ENCODE measurements at regions not wholly inside any gene's neighbourhood (a gene's known extent, or its start where the extent isn't known, plus 50 kb on each side); places are given as distances from the start of the nearest gene placed in this dataset.

GRCh38 chr7:82549616-82550285 lies 106.2 kb upstream of the CACNA2D1 start:
- no peak overlapping the region for H3K4me3 ChIP-seq (ENCODE audit: low read length)
- TF ChIP-seq, protein P1, sequence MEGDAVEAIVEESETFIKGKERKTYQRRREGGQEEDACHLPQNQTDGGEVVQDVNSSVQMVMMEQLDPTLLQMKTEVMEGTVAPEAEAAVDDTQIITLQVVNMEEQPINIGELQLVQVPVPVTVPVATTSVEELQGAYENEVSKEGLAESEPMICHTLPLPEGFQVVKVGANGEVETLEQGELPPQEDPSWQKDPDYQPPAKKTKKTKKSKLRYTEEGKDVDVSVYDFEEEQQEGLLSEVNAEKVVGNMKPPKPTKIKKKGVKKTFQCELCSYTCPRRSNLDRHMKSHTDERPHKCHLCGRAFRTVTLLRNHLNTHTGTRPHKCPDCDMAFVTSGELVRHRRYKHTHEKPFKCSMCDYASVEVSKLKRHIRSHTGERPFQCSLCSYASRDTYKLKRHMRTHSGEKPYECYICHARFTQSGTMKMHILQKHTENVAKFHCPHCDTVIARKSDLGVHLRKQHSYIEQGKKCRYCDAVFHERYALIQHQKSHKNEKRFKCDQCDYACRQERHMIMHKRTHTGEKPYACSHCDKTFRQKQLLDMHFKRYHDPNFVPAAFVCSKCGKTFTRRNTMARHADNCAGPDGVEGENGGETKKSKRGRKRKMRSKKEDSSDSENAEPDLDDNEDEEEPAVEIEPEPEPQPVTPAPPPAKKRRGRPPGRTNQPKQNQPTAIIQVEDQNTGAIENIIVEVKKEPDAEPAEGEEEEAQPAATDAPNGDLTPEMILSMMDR (IDR thresholded peaks at IDR 0.05; ENCODE audit: insufficient read depth, low read depth, low read length, missing control alignments) = no peak
- no peak for DNase-seq (ENCODE audit: low read depth)

- TF ChIP-seq, protein P1 (IDR thresholded peaks at IDR 0.05; ENCODE audit: insufficient read depth, low read depth, low read length, missing control alignments) = no peak
- H3K4me3 ChIP-seq (ENCODE audit: low read length) = no peak overlapping the region
- DNase-seq (ENCODE audit: low read depth) = no peak
Measured at GRCh38 chr7:82548141-82548688, 104.6 kb upstream of the CACNA2D1 start.

DNA sequence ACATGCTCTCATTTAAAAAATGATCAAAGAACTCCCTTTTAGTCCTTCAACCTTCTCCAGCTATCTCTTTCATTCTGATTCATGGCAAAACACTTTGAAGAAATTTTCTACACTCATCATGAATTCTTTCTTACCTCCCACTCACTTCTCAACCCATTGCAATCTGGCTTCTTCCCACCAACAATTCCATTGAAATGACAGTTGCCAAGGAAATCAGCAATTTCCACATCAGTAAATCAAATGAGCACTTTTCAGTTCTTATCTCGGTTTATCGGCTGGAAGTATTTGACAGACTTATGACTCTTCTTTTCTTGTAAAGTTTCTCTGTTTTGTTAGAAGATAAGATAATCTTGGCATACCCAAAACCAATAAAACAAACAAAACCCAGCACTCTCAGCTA lies 99.1 kb upstream of the CACNA2D1 start:
- no peak for DNase-seq (ENCODE audit: low read depth)
- H3K4me3 ChIP-seq (ENCODE audit: low read length) = no peak overlapping the region
- TF ChIP-seq, protein P1 (IDR thresholded peaks at IDR 0.05; ENCODE audit: insufficient read depth, low read depth, low read length, missing control alignments) = no peak

- no peak for DNase-seq (ENCODE audit: low read depth)
- TF ChIP-seq, protein P1 (IDR thresholded peaks at IDR 0.05; ENCODE audit: insufficient read depth, low read depth, low read length, missing control alignments) = no peak
Measured at GRCh38 chr7:82539969-82540368, 96.4 kb upstream of the CACNA2D1 start.

DNA sequence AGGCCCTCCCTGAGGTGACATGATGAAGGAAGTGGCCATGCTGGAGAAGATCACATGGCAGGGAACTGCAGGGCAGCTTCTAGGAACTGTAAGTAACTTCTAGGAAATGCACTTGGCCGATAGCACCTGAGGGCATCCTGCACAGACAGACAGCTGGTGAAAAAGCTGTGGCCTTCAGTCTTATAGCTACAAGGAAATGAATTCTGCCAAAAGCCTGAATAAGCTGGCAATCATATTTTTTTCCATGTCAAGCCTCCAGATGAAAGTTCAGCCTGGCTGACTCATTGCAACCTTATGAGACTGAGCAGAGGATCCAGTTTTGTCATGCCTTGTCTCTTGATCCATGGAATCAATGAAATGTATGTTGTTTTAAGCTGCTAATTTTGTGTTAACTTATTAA lies 91.1 kb upstream of the CACNA2D1 start:
- peak; percentile 72 for DNase-seq (ENCODE audit: low read depth)
- TF ChIP-seq, protein P1 (IDR thresholded peaks at IDR 0.05; ENCODE audit: insufficient read depth, low read depth, low read length, missing control alignments) = no peak
- H3K4me3 ChIP-seq (ENCODE audit: low read length) = no peak overlapping the region

More at GRCh38 chr7:82539969-82540368, 96.4 kb upstream of the CACNA2D1 start:
- H3K4me3 ChIP-seq (ENCODE audit: low read length) = no peak overlapping the region

GRCh38 chr7:82530361-82530760 lies 86.8 kb upstream of the CACNA2D1 start:
- TF ChIP-seq, protein P1 (IDR thresholded peaks at IDR 0.05; ENCODE audit: insufficient read depth, low read depth, low read length, missing control alignments) = no peak
- DNase-seq (ENCODE audit: low read depth) = no peak
- no peak overlapping the region for H3K4me3 ChIP-seq (ENCODE audit: low read length)
